Kidney (tissue), 13 donors: ENCODE measurements at regions not wholly inside any gene's neighbourhood (a gene's known extent, or its start where the extent isn't known, plus 50 kb on each side); places are given as distances from the start of the nearest gene placed in this dataset.

ENCODE experiments used
- DNase-seq, 5 donors: peaks; one replicate each; pipeline ENCODE4 v3.0.0-alpha.2; 2013 to 2020
- FAIRE-seq: peaks from 2 replicates; lab custom pipeline; 2012; peaks lifted over from hg19 to GRCh38; lab: Jason Lieb, UNC
- H3K27ac ChIP-seq, 2 donors: one replicate each; pipeline ENCODE4 v1.7.0; 2013; ENCODE audit warnings: low read depth in 2 of 2, low read length in 2 of 2, inconsistent platforms in 1 of 2
- H3K27me3 ChIP-seq: one replicate; pipeline ENCODE4 v1.7.1; 2013; ENCODE audit warnings: low read length, inconsistent platforms; ENCODE audit not compliant: control insufficient read depth, insufficient read depth
- H3K36me3 ChIP-seq, 3 donors: one replicate each; pipeline versions ENCODE4 v1.7.0 to v1.7.1; 2013; ENCODE audit warnings: low read length in 3 of 3, control low read depth in 1 of 3, inconsistent platforms in 1 of 3; ENCODE audit not compliant: insufficient read depth in 3 of 3, control insufficient read depth in 2 of 3
- H3K4me1 ChIP-seq, 3 donors: one replicate each; pipeline versions ENCODE4 v1.7.0 to v1.7.1; 2013; ENCODE audit warnings: low read length in 3 of 3, inconsistent platforms in 1 of 3, low read depth in 1 of 3; ENCODE audit not compliant: control insufficient read depth in 2 of 3, insufficient read depth in 2 of 3
- H3K4me3 ChIP-seq, 3 donors: one replicate each; pipeline versions ENCODE4 v1.7.0 to v1.8.1; 2013; ENCODE audit warnings: low read length in 3 of 3, control low read depth in 1 of 3, inconsistent platforms in 1 of 3
- H3K9ac ChIP-seq, 3 donors: one replicate each; pipeline versions ENCODE4 v1.7.0 to v1.7.1; 2013; ENCODE audit warnings: low read length in 3 of 3, control low read depth in 1 of 3, inconsistent platforms in 1 of 3
- H3K9me3 ChIP-seq, 3 donors: one replicate each; pipeline versions ENCODE4 v1.7.0 to v1.7.1; 2013; ENCODE audit warnings: low read length in 3 of 3, control low read depth in 1 of 3, inconsistent platforms in 1 of 3; ENCODE audit not compliant: control insufficient read depth in 2 of 3, insufficient read depth in 1 of 3
- CTCF ChIP-seq: IDR thresholded peaks from 3 replicates; pipeline ENCODE4 v1.5.1; 2012; ENCODE audit warnings: mild to moderate bottlenecking, moderate library complexity, borderline replicate concordance; ENCODE audit not compliant: insufficient read depth; ENCODE audit errors: extremely low read depth
- intact Hi-C: fragments of 100-400 bp; cut with DNase I; formaldehyde crosslinking; loops from one replicate; pipeline ENCODE4 v1.11.1; 2022
- donor health status: control.
- donor health status: control.
- donor health status: control.
- donor health status: control.
- donor health status: control.
- donor health status: DM: yes; HTN: yes; CAD: no.
- donor health status: Normal renal cell carcinoma (clear cell type).

- DNase-seq, result no peak
- intact Hi-C loops, result no loop called here
- no peaks in the 10 kb centered on the region for H3K4me1 ChIP-seq
- TF ChIP-seq CTCF, result no peak
- no peaks in the 10 kb centered on the region for H3K36me3 ChIP-seq
- H3K9me3 ChIP-seq, result no peaks in the 10 kb centered on the region
- no peaks in the 10 kb centered on the region for H3K27me3 ChIP-seq
- no peak overlapping the region for H3K27ac ChIP-seq
- FAIRE-seq, result no peak
- H3K4me3 ChIP-seq, result no peak overlapping the region
- H3K9ac ChIP-seq, result no peak overlapping the region
Observed at GRCh38 chr2:53342248-53342647, 425.4 kb upstream of the CHAC2 start.

GRCh38 chr2:53334610-53335009, 433.0 kb upstream of the CHAC2 start:
- no peak for TF ChIP-seq CTCF
- Histone ChIP-seq H3K4me3 (no peak overlapping the region), H3K9me3 (no peaks in the 10 kb centered on the region), H3K36me3 (no peaks in the 10 kb centered on the region), H3K27me3 (no peaks in the 10 kb centered on the region), H3K27ac (no peak overlapping the region), H3K4me1 (no peaks in the 10 kb centered on the region), H3K9ac (no peak overlapping the region)
- intact Hi-C loops, result no loop called here
- no peak for FAIRE-seq
- no peak for DNase-seq

GRCh38 chr2:53331667-53332066, 435.9 kb upstream of the CHAC2 start:
- H3K27ac ChIP-seq, result no peak overlapping the region

More at GRCh38 chr2:53331667-53332066, 435.9 kb upstream of the CHAC2 start:
- Histone ChIP-seq H3K4me1 (no peaks in the 10 kb centered on the region), H3K9ac (no peak overlapping the region), H3K9me3 (no peaks in the 10 kb centered on the region), H3K27me3 (no peaks in the 10 kb centered on the region), H3K4me3 (no peak overlapping the region), H3K36me3 (no peaks in the 10 kb centered on the region)
- peak; percentile 23 for FAIRE-seq
- no peak for TF ChIP-seq CTCF
- intact Hi-C loops, result no loop called here
- no peak for DNase-seq
